ENCODE measurements at regions not wholly inside any gene's neighbourhood (a gene's known extent, or its start where the extent isn't known, plus 50 kb on each side); places are given as distances from the start of the nearest gene placed in this dataset.

- DNase-seq, result no peak
Observed at GRCh38 chr13:69567514-69567913, 540.1 kb upstream of the ATXN8OS start.

- no peak for DNase-seq
Observed at GRCh38 chr13:69566104-69566716, 541.4 kb upstream of the ATXN8OS start.

- peak; percentile 67 for DNase-seq
Observed at GRCh38 chr13:69565334-69565733, 542.3 kb upstream of the ATXN8OS start.

- no peak for DNase-seq
Observed at GRCh38 chr13:69556540-69557196, 551.0 kb upstream of the ATXN8OS start.

- peak; percentile 96 for DNase-seq
Observed at GRCh38 chr13:69553976-69554375, 553.6 kb upstream of the ATXN8OS start.

- DNase-seq, result no peak
Observed at GRCh38 chr13:69551193-69551592, 556.4 kb upstream of the ATXN8OS start.

GRCh38 chr13:69547780-69548179, 559.8 kb upstream of the ATXN8OS start:
- DNase-seq, result no peak

- DNase-seq, result no peak
Observed at GRCh38 chr13:69545551-69545950, 562.1 kb upstream of the ATXN8OS start.

- DNase-seq, result peak; percentile 33
Observed at GRCh38 chr13:69524459-69525150, 583.0 kb upstream of the ATXN8OS start.

- no peak for DNase-seq
Observed at GRCh38 chr13:69496981-69497380, 610.6 kb upstream of the ATXN8OS start.

GRCh38 chr13:69495096-69495495, 612.5 kb upstream of the ATXN8OS start:
- no peak for DNase-seq

GRCh38 chr13:69487576-69487975, 620.0 kb upstream of the ATXN8OS start:
- DNase-seq, result no peak

GRCh38 chr13:69485991-69486592, 621.5 kb upstream of the ATXN8OS start:
- DNase-seq, result no peak

GRCh38 chr13:69477451-69477850, 630.2 kb upstream of the ATXN8OS start:
- DNase-seq, result no peak

GRCh38 chr13:69474011-69474685, 633.5 kb upstream of the ATXN8OS start:
- DNase-seq, result no peak

- DNase-seq, result no peak
Observed at GRCh38 chr13:69468624-69469023, 639.0 kb upstream of the ATXN8OS start.

- no peak for DNase-seq
Observed at GRCh38 chr13:69461397-69461796, 646.2 kb upstream of the ATXN8OS start.

- no peak for DNase-seq
Observed at GRCh38 chr13:69459346-69459745, 648.3 kb upstream of the ATXN8OS start.

GRCh38 chr13:69458013-69458412, 649.6 kb upstream of the ATXN8OS start:
- DNase-seq, result no peak

GRCh38 chr13:69450245-69450644, 657.4 kb upstream of the ATXN8OS start:
- peak; percentile 92 for DNase-seq

GRCh38 chr13:69425235-69425634, 682.4 kb upstream of the ATXN8OS start:
- DNase-seq, result no peak

- peak; percentile 56 for DNase-seq
Observed at GRCh38 chr13:69423844-69424243, 683.8 kb upstream of the ATXN8OS start.

- no peak for DNase-seq
Observed at GRCh38 chr13:69418319-69418718, 689.3 kb upstream of the ATXN8OS start.

Measured in NCI-H82 (cell line).